Nephron progenitor cell (in vitro differentiated cells): ENCODE measurements at regions not wholly inside any gene's neighbourhood (a gene's known extent, or its start where the extent isn't known, plus 50 kb on each side); places are given as distances from the start of the nearest gene placed in this dataset.

Source experiments
- DNase-seq: peaks from one replicate; pipeline ENCODE4 v3.0.0; 2021
- H3K27ac Mint-ChIP-seq: 2 replicates; pipeline ENCODE4 v1.8.0; 2021; ENCODE audit warnings: mild to moderate bottlenecking, moderate library complexity, mixed read lengths
- H3K27me3 Mint-ChIP-seq: 2 replicates; pipeline ENCODE4 v1.8.0; 2021; ENCODE audit warnings: mild to moderate bottlenecking, low read depth, mixed read lengths; ENCODE audit not compliant: poor library complexity
- H3K36me3 Mint-ChIP-seq: 2 replicates; pipeline ENCODE4 v1.8.0; 2021; ENCODE audit warnings: low read depth, mixed read lengths
- H3K4me1 Mint-ChIP-seq: 2 replicates; pipeline ENCODE4 v1.8.0; 2021; ENCODE audit warnings: mixed read lengths
- H3K4me3 Mint-ChIP-seq: 2 replicates; pipeline ENCODE4 v1.8.0; 2021; ENCODE audit warnings: mild to moderate bottlenecking, moderate library complexity, mixed read lengths
- H3K9me3 Mint-ChIP-seq: 2 replicates; pipeline ENCODE4 v1.8.0; 2021; ENCODE audit warnings: mild to moderate bottlenecking, moderate library complexity, mixed read lengths
- CTCF ChIP-seq: fragments of 200-600 bp; sonication (generic); IDR thresholded peaks from 2 replicates; pipeline ENCODE4 v1.5.0; 2021; ENCODE audit warnings: antibody characterized with exemption

GRCh38 chr5:23825196-23825595, 317.8 kb downstream of the PRDM9 start:
- no peak for DNase-seq
- Mint-ChIP-seq H3K4me3 (no peak overlapping the region), H3K9me3 (no peaks in the 10 kb centered on the region), H3K27ac (no peak overlapping the region), H3K27me3 (no peaks in the 10 kb centered on the region), H3K36me3 (no peaks in the 10 kb centered on the region), H3K4me1 (peaks cover 6% of the 10 kb centered on the region)
- no peak for TF ChIP-seq CTCF

- Mint-ChIP-seq H3K27ac (no peak overlapping the region), H3K4me1 (no peaks in the 10 kb centered on the region), H3K9me3 (peaks cover 18% of the 10 kb centered on the region), H3K36me3 (no peaks in the 10 kb centered on the region), H3K4me3 (no peak overlapping the region), H3K27me3 (peaks cover 6% of the 10 kb centered on the region)
- no peak for DNase-seq
- peak; percentile 4 for TF ChIP-seq CTCF
These were observed 332.7 kb downstream of the PRDM9 start for GRCh38 chr5:23840083-23840482.

- H3K36me3 Mint-ChIP-seq: no peaks in the 10 kb centered on the region
- peak overlapping the region; percentile 4 for H3K27ac Mint-ChIP-seq
- H3K27me3 Mint-ChIP-seq: peaks cover 1% of the 10 kb centered on the region
- no peaks in the 10 kb centered on the region for H3K9me3 Mint-ChIP-seq
- no peak for TF ChIP-seq CTCF
- no peaks in the 10 kb centered on the region for H3K4me1 Mint-ChIP-seq
- no peak overlapping the region for H3K4me3 Mint-ChIP-seq
- DNase-seq: no peak
These were observed 357.4 kb downstream of the PRDM9 start for GRCh38 chr5:23864786-23865185.

- H3K9me3 Mint-ChIP-seq: peaks cover 4% of the 10 kb centered on the region
These were observed 370.4 kb downstream of the PRDM9 start for GRCh38 chr5:23877847-23878246.

GRCh38 chr5:23884405-23885031, 377.1 kb downstream of the PRDM9 start:
- Mint-ChIP-seq H3K4me3 (no peak overlapping the region), H3K27me3 (no peaks in the 10 kb centered on the region), H3K9me3 (peaks cover 4% of the 10 kb centered on the region), H3K36me3 (no peaks in the 10 kb centered on the region), H3K4me1 (no peaks in the 10 kb centered on the region), H3K27ac (no peak overlapping the region)
- DNase-seq: no peak
- no peak for TF ChIP-seq CTCF

More at GRCh38 chr5:23877847-23878246, 370.4 kb downstream of the PRDM9 start:
- TF ChIP-seq CTCF: no peak
- no peaks in the 10 kb centered on the region for H3K27me3 Mint-ChIP-seq
- no peaks in the 10 kb centered on the region for H3K36me3 Mint-ChIP-seq
- DNase-seq: no peak
- H3K4me3 Mint-ChIP-seq: no peak overlapping the region
- H3K4me1 Mint-ChIP-seq: no peaks in the 10 kb centered on the region
- H3K27ac Mint-ChIP-seq: no peak overlapping the region

- H3K36me3 Mint-ChIP-seq: no peaks in the 10 kb centered on the region
- no peak for DNase-seq
- no peak overlapping the region for H3K4me3 Mint-ChIP-seq
- no peaks in the 10 kb centered on the region for H3K27me3 Mint-ChIP-seq
- no peak overlapping the region for H3K27ac Mint-ChIP-seq
- peaks cover 12% of the 10 kb centered on the region for H3K9me3 Mint-ChIP-seq
- no peaks in the 10 kb centered on the region for H3K4me1 Mint-ChIP-seq
- TF ChIP-seq CTCF: no peak
These were observed 386.2 kb downstream of the PRDM9 start for GRCh38 chr5:23893561-23893960.
